Activated naive CD4-positive, alpha-beta T cell treated with anti-CD3 and anti-CD28 coated beads, Interleukin-2, amount 50 U/mL, for 16 hours (primary cell): ENCODE measurements at regions not wholly inside any gene's neighbourhood (a gene's known extent, or its start where the extent isn't known, plus 50 kb on each side); places are given as distances from the start of the nearest gene placed in this dataset.

Experiments used
- DNase-seq: peaks from one replicate; pipeline ENCODE4 v3.0.0-alpha.2; 2020

GRCh38 chr21:41689289-41689583, 77.6 kb downstream of the RIPK4 start:
- DNase-seq: no peak

GRCh38 chr21:41687633-41688032, 79.2 kb downstream of the RIPK4 start:
- DNase-seq: no peak

GRCh38 chr21:41686664-41687063, 80.2 kb downstream of the RIPK4 start:
- no peak for DNase-seq

GRCh38 chr21:41685511-41686149, 81.2 kb downstream of the RIPK4 start:
- no peak for DNase-seq

GRCh38 chr21:41684381-41685245, 82.2 kb downstream of the RIPK4 start:
- no peak for DNase-seq

GRCh38 chr21:41683815-41684214, 83.0 kb downstream of the RIPK4 start:
- no peak for DNase-seq

- DNase-seq: no peak
Measured at GRCh38 chr21:41682719-41683179, 84.1 kb downstream of the RIPK4 start.

GRCh38 chr21:41681939-41682718, 84.7 kb downstream of the RIPK4 start:
- no peak for DNase-seq

- no peak for DNase-seq
Measured at GRCh38 chr21:41681348-41681801, 85.5 kb downstream of the RIPK4 start.

GRCh38 chr21:41680444-41681347, 86.2 kb downstream of the RIPK4 start:
- DNase-seq: no peak

- DNase-seq: no peak
Measured at GRCh38 chr21:41678924-41679318, 87.9 kb downstream of the RIPK4 start.

- DNase-seq: no peak
Measured at GRCh38 chr21:41678016-41678923, 88.6 kb downstream of the RIPK4 start.

- DNase-seq: no peak
Measured at GRCh38 chr21:41677671-41678015, 89.2 kb downstream of the RIPK4 start.

GRCh38 chr21:41676198-41676597, 90.7 kb downstream of the RIPK4 start:
- DNase-seq: no peak

- DNase-seq: no peak
Measured at GRCh38 chr21:41675574-41675973, 91.3 kb downstream of the RIPK4 start.

GRCh38 chr21:41674402-41674801, 92.5 kb downstream of the RIPK4 start:
- no peak for DNase-seq

- DNase-seq: no peak
Measured at GRCh38 chr21:41673596-41674335, 93.1 kb downstream of the RIPK4 start.

- no peak for DNase-seq
Measured at GRCh38 chr21:41673071-41673470, 93.8 kb downstream of the RIPK4 start.

GRCh38 chr21:41672543-41672915, 94.3 kb downstream of the RIPK4 start:
- no peak for DNase-seq

- no peak for DNase-seq
Measured at GRCh38 chr21:41671859-41672542, 94.9 kb downstream of the RIPK4 start.
